ENCODE measurements at regions not wholly inside any gene's neighbourhood (a gene's known extent, or its start where the extent isn't known, plus 50 kb on each side); places are given as distances from the start of the nearest gene placed in this dataset.

DNA sequence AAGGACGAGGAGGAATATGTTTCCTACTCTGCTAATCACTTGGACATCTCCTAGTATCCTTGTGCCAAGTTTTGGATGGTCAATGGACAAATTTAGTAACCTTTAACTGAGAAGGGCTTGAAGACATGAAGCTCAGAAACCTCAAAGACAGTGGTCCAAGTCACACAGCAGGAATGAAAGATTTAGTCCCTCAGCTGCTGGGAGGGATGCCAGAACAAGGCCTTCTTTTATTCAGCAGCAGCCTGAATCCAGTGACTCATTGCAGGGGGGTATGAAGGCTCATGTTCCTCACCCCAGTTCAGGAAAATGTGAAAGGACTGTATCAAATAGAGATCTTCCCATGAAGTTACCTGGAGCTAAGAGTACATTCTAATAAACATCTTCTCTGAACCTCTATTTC, 214.9 kb upstream of the UGT8 start:
- DNase-seq (no peak), ATAC-seq (ENCODE audit: poor library complexity) (no peak)
- no peaks in the 10 kb centered on the region for H3K9me3 Mint-ChIP-seq
- H3K4me3 ChIP-seq (ENCODE audit: low read length) = no peak overlapping the region
- ChIA-PET CTCF (no interaction called here), POLR2A (interaction anchor here (0.7 kb wide), 1 partner anchor 11 kb away, joined by 3 read pairs; no protein-coding TSS in a partner anchor)
- H3K36me3 ChIP-seq (ENCODE audit: insufficient read depth, low read length) = no peaks in the 10 kb centered on the region
- H3K36me3 Mint-ChIP-seq (ENCODE audit: low read depth) = no peaks in the 10 kb centered on the region
- no peak overlapping the region for H3K27ac Mint-ChIP-seq
- TF ChIP-seq CTCF (IDR thresholded peaks at IDR 0.05) = no peak
- intact Hi-C loops (cut with DNase I, micrococcal nuclease) = loop anchor here in 1 of 2 experiments (2.0 to 10.0 kb wide), 3 partner anchors 311 to 989 kb away; no protein-coding TSS in a partner anchor
- no peaks in the 10 kb centered on the region for H3K9me3 ChIP-seq (ENCODE audit: control insufficient read depth in 1 of 2, insufficient read depth in 1 of 2, low read length in 2 of 2)
- no peaks in the 10 kb centered on the region for H3K4me1 ChIP-seq (ENCODE audit: insufficient read depth, low read length)
- no peaks in the 10 kb centered on the region for H3K27me3 ChIP-seq (ENCODE audit: control insufficient read depth in 1 of 2, insufficient read depth in 2 of 2, low read length in 2 of 2)
- H3K27me3 Mint-ChIP-seq = peaks cover 15% of the 10 kb centered on the region
- no peak overlapping the region for H3K4me3 Mint-ChIP-seq
- no peak overlapping the region for H3K27ac ChIP-seq (ENCODE audit: low read depth in 1 of 2, low read length in 2 of 2)
- no peaks in the 10 kb centered on the region for H3K4me1 Mint-ChIP-seq (ENCODE audit: low read depth)

- H3K9me3 Mint-ChIP-seq = no peaks in the 10 kb centered on the region
- peak in 3 of 14 experiments; percentile 23 to 26 (median 23) for DNase-seq
- ATAC-seq (ENCODE audit: poor library complexity) = no peak
- no peaks in the 10 kb centered on the region for H3K9me3 ChIP-seq (ENCODE audit: control insufficient read depth in 1 of 2, insufficient read depth in 1 of 2, low read length in 2 of 2)
- TF ChIP-seq CTCF (IDR thresholded peaks at IDR 0.05) = no peak
- POLR2A ChIA-PET = no interaction called here
- no peak overlapping the region for H3K4me3 Mint-ChIP-seq
- H3K27ac ChIP-seq (ENCODE audit: low read depth in 1 of 2, low read length in 2 of 2) = no peak overlapping the region
- no peak overlapping the region for H3K4me3 ChIP-seq (ENCODE audit: low read length)
- no peaks in the 10 kb centered on the region for H3K4me1 ChIP-seq (ENCODE audit: insufficient read depth, low read length)
- no peaks in the 10 kb centered on the region for H3K36me3 ChIP-seq (ENCODE audit: insufficient read depth, low read length)
- H3K27ac Mint-ChIP-seq = no peak overlapping the region
- no peaks in the 10 kb centered on the region for H3K4me1 Mint-ChIP-seq (ENCODE audit: low read depth)
- CTCF ChIA-PET = interaction anchor here (1.5 kb wide), 1 partner anchor 990 kb away, joined by 7 read pairs; no protein-coding TSS in a partner anchor
- H3K36me3 Mint-ChIP-seq (ENCODE audit: low read depth) = no peaks in the 10 kb centered on the region
- intact Hi-C loops (cut with DNase I, micrococcal nuclease) = loop anchor here in 1 of 2 experiments (2.0 to 10.0 kb wide), 3 partner anchors 310 to 990 kb away; no protein-coding TSS in a partner anchor
- no peaks in the 10 kb centered on the region for H3K27me3 ChIP-seq (ENCODE audit: control insufficient read depth in 1 of 2, insufficient read depth in 2 of 2, low read length in 2 of 2)
- peaks cover 20% of the 10 kb centered on the region for H3K27me3 Mint-ChIP-seq
Observed at GRCh38 chr4:114384629-114385028, 214.0 kb upstream of the UGT8 start.

DNA sequence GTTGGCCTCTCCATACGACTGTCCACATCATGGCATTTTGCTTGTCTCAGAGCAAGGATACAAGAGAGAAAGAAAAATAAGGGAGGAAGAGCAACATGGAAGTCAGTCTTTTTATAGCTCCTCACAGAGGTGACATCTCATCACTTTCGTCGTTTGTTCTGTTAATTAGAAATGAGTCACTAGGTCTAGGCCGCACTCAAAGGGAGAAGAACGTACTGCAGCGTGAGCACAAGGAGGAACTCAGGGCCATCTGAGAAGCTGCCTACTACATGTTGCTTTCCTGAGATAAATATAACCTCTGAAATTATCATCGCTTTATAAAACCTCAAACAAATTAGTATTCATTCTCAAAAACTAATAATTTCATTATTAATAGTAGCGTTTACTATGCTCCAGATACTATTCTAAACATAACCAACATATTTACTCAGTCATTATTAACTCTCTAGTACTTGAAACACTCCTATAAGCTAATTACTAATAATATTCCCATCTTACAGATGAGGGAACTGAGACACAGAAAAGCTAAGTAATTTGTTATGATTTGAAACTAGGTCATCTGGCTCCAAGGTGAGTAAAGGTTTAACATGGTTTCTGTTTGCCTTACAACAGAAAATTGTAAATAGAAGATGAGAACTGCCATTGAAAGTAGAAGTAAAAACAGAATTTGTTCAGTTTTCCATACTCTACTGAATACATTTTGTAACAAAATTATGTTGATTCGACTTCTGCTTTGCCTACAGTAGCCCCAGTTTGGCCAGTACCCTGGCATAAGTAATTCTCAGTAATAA, 213.2 kb upstream of the UGT8 start:
- TF ChIP-seq CTCF (IDR thresholded peaks at IDR 0.05) = no peak
- Histone ChIP-seq H3K4me1 (ENCODE audit: insufficient read depth, low read length) (no peaks in the 10 kb centered on the region), H3K27ac (ENCODE audit: low read depth in 1 of 2, low read length in 2 of 2) (no peak overlapping the region), H3K36me3 (ENCODE audit: insufficient read depth, low read length) (no peaks in the 10 kb centered on the region), H3K4me3 (ENCODE audit: low read length) (no peak overlapping the region), H3K9me3 (ENCODE audit: control insufficient read depth in 1 of 2, insufficient read depth in 1 of 2, low read length in 2 of 2) (no peaks in the 10 kb centered on the region), H3K27me3 (ENCODE audit: control insufficient read depth in 1 of 2, insufficient read depth in 2 of 2, low read length in 2 of 2) (no peaks in the 10 kb centered on the region)
- H3K9me3 Mint-ChIP-seq = no peaks in the 10 kb centered on the region
- ChIA-PET CTCF (interaction anchor here (1.5 kb wide), 1 partner anchor 991 kb away, joined by 7 read pairs; no protein-coding TSS in a partner anchor), POLR2A (no interaction called here)
- ATAC-seq (ENCODE audit: poor library complexity) (no peak), DNase-seq (no peak)
- no peaks in the 10 kb centered on the region for H3K36me3 Mint-ChIP-seq (ENCODE audit: low read depth)
- no peak overlapping the region for H3K27ac Mint-ChIP-seq
- intact Hi-C loops (cut with DNase I, micrococcal nuclease) = loop anchor here in 1 of 2 experiments (2.0 to 10.0 kb wide), 2 partner anchors 309 to 991 kb away; no protein-coding TSS in a partner anchor
- peaks cover 20% of the 10 kb centered on the region for H3K27me3 Mint-ChIP-seq
- H3K4me1 Mint-ChIP-seq (ENCODE audit: low read depth) = no peaks in the 10 kb centered on the region
- no peak overlapping the region for H3K4me3 Mint-ChIP-seq
